K562 (cell line): ENCODE measurements at regions not wholly inside any gene's neighbourhood (a gene's known extent, or its start where the extent isn't known, plus 50 kb on each side); places are given as distances from the start of the nearest gene placed in this dataset.
"Not testable (repeated sequence)": the region's sequence is repeated elsewhere in the genome, so short reads cannot be mapped to it uniquely, and the experiment has no call there.

Source experiments
- ATAC-seq: fragments of 200-7000 bp; cut with Tn5 transposase; 3 replicates; pipeline ENCODE4 v1.9.1; 2020; ENCODE audit warnings: moderate library complexity
- BruUV-seq: library from RNA; stranded (reverse); fragments of 400-500 nt; replicated peaks from 2 replicates; lab custom pipeline; 2021; lab: Mats Ljungman, UMichigan
- CTCF ChIA-PET: fragments of 300-600 bp; formaldehyde crosslinking; extraction: SDS; loops from one replicate; lab custom pipeline; 2021; ENCODE audit warnings: low intra/inter-chr PET ratio; lab: Yijun Ruan, JAX
- POLR2A ChIA-PET: fragments of 300-600, 350-650 bp; sonication (Branson Sonifier 250); formaldehyde crosslinking; extraction: SDS; loops from one replicate; lab custom pipeline; 2021; ENCODE audit warnings: antibody characterized with exemption, inconsistent platforms; lab: Yijun Ruan, JAX
- DNase-seq, 4 experiments: peaks; one replicate each; pipeline versions ENCODE4 v3.0.0 to v3.0.0-alpha.2; 2011 to 2018; ENCODE audit warnings: low spot score in 3 of 4, mixed read lengths in 3 of 4; ENCODE audit errors: extremely low read depth in 1 of 4
- FAIRE-seq: peaks from 2 replicates; lab custom pipeline; 2011; peaks lifted over from hg19 to GRCh38; lab: Jason Lieb, UNC
- H2AFZ ChIP-seq: 2 replicates; pipeline ENCODE4 v1.6.0; 2011; ENCODE audit warnings: low read depth, low read length, control low read depth, inconsistent platforms
- H3K27ac ChIP-seq: fragments of 200-600 bp; 3 replicates; pipeline ENCODE4 v1.8.0; 2011; ENCODE audit warnings: low read depth, mild to moderate bottlenecking, control low read depth, inconsistent platforms, low read length, moderate library complexity, mixed read lengths; ENCODE audit errors: extremely low read depth
- H3K27me3 ChIP-seq, 2 experiments: fragments of 300-600 bp in 1 of 2; 2 replicates in 1 of 2; 3 replicates in 1 of 2; pipeline versions ENCODE4 v1.6.0 to v1.8.0; 2011; ENCODE audit warnings: inconsistent platforms in 2 of 2, low read length in 2 of 2, mild to moderate bottlenecking in 1 of 2, mixed read lengths in 1 of 2, moderate library complexity in 1 of 2; ENCODE audit not compliant: control insufficient read depth in 2 of 2, insufficient read depth in 2 of 2
- H3K36me3 ChIP-seq: fragments of 300-600 bp; 3 replicates; pipeline ENCODE4 v1.8.0; 2011; ENCODE audit warnings: mild to moderate bottlenecking, low read length, inconsistent platforms; ENCODE audit not compliant: control insufficient read depth, insufficient read depth
- H3K4me1 ChIP-seq, 2 experiments: fragments of 200-600 bp in 1 of 2; replicated peaks in 1 of 2; 2 replicates in 1 of 2; 3 replicates in 1 of 2; pipeline versions ENCODE4 v1.5.1 to v1.8.0; 2011; ENCODE audit warnings: inconsistent platforms in 2 of 2, low read length in 2 of 2, mild to moderate bottlenecking in 1 of 2, mixed read lengths in 1 of 2, moderate library complexity in 1 of 2; ENCODE audit not compliant: control insufficient read depth in 2 of 2, insufficient read depth in 2 of 2
- H3K4me2 ChIP-seq: 2 replicates; pipeline ENCODE4 v1.6.1; 2011; ENCODE audit warnings: low read length, control low read depth, inconsistent platforms, mixed read lengths; ENCODE audit not compliant: insufficient read depth
- H3K4me3 ChIP-seq: fragments of 200-600 bp; sonication (generic), shearing (Covaris generic); 2 replicates; pipeline ENCODE4 v1.5.1; 2016; ENCODE audit warnings: control low read depth, inconsistent platforms
- H3K79me2 ChIP-seq: fragments of 200-600 bp; 3 replicates; pipeline ENCODE4 v1.8.0; 2011; ENCODE audit warnings: low read length, inconsistent platforms; ENCODE audit not compliant: control insufficient read depth, insufficient read depth
- H3K9ac ChIP-seq, 2 experiments: 2 replicates each; pipeline versions ENCODE4 v1.6.0 to v1.6.1; 2011; ENCODE audit warnings: low read depth in 2 of 2, low read length in 2 of 2, control low read depth in 1 of 2, inconsistent platforms in 1 of 2, mild to moderate bottlenecking in 1 of 2, mixed read lengths in 1 of 2; ENCODE audit not compliant: insufficient read depth in 1 of 2
- H3K9me1 ChIP-seq: one replicate; pipeline ENCODE4 v1.6.0; 2011; ENCODE audit warnings: inconsistent platforms, mild to moderate bottlenecking, low read length, moderate library complexity; ENCODE audit not compliant: control insufficient read depth, insufficient read depth
- H3K9me3 ChIP-seq: replicated peaks from 2 replicates; pipeline ENCODE4 v1.5.1; 2011; ENCODE audit warnings: low read depth, low read length, inconsistent platforms; ENCODE audit not compliant: control insufficient read depth, insufficient read depth
- H4K20me1 ChIP-seq: replicated peaks from 2 replicates; pipeline ENCODE4 v1.6.1; 2011; ENCODE audit warnings: low read length, inconsistent platforms, mixed read lengths; ENCODE audit not compliant: control insufficient read depth, insufficient read depth
- BCL6 ChIP-seq: fragments of 250-450 bp; sonication (Bioruptor Pico); IDR thresholded peaks from 2 replicates; pipeline ENCODE4 v1.4.0; 2020
- CEBPB ChIP-seq: fragments of 450-650 bp; IDR thresholded peaks from 2 replicates; pipeline ENCODE4 v1.6.1; 2016; ENCODE audit warnings: missing genetic modification characterization, missing compliant biosample characterization
- ERF ChIP-seq: fragments of 450-650 bp; formaldehyde crosslinking; IDR thresholded peaks from 2 replicates; pipeline ENCODE4 v1.4.0; 2020; ENCODE audit warnings: mild to moderate bottlenecking, mixed read lengths
- JUN ChIP-seq, 2 experiments: sonication (generic) in 1 of 2; formaldehyde crosslinking in 1 of 2; IDR thresholded peaks; 2 replicates each; pipeline versions ENCODE4 v1.6.1 to v1.8.0; 2012 to 2022; ENCODE audit warnings: borderline replicate concordance in 2 of 2, mild to moderate bottlenecking in 2 of 2, improper control_type of control experiment in 1 of 2, low read depth in 1 of 2, low read length in 1 of 2, missing genetic modification reagents in 1 of 2
- PCBP1 ChIP-seq: fragments of 200-400 bp; formaldehyde crosslinking; IDR thresholded peaks from 2 replicates; pipeline ENCODE4 v1.6.1; 2018; ENCODE audit warnings: mild to moderate bottlenecking, low read depth, low read length; ENCODE audit not compliant: poor library complexity, severe bottlenecking
- PHB2 ChIP-seq: fragments of 450-650 bp; IDR thresholded peaks from 2 replicates; pipeline ENCODE4 v1.6.1; 2017; ENCODE audit warnings: low read depth
- SIN3A ChIP-seq, 2 experiments: fragments of 150-350 bp in 1 of 2; IDR thresholded peaks; 2 replicates each; pipeline ENCODE4 v1.6.1; 2011 to 2016; ENCODE audit warnings: borderline replicate concordance in 2 of 2, low read depth in 2 of 2, low read length in 2 of 2, mild to moderate bottlenecking in 2 of 2, moderate library complexity in 2 of 2; ENCODE audit not compliant: control insufficient read depth in 1 of 2
- SPI1 ChIP-seq: IDR thresholded peaks from 2 replicates; pipeline ENCODE4 v1.6.1; 2011; ENCODE audit warnings: low read depth, low read length, control low read depth, borderline replicate concordance
- ZKSCAN3 ChIP-seq: fragments of 250-450 bp; sonication (Bioruptor Pico); IDR thresholded peaks from 2 replicates; pipeline ENCODE4 v1.4.0; 2020
- ZNF699 ChIP-seq: fragments of 250-450 bp; sonication (Bioruptor Pico); IDR thresholded peaks from 2 replicates; pipeline ENCODE4 v1.8.0; 2021; ENCODE audit warnings: mild to moderate bottlenecking, moderate library complexity; ENCODE audit not compliant: insufficient replicate concordance
- WGBS: fragments of 100-300 bp; shearing (Covaris generic); methylation state at CpG from one replicate; pipeline ENCODE4 v1.1.6; 2016; ENCODE audit warnings: low coverage, mixed read lengths; ENCODE audit not compliant: insufficient coverage; ENCODE audit errors: missing lambda C conversion rate; 5-methylcytosine and 5-hydroxymethylcytosine counted together
- in situ Hi-C: fragments of 300-500 bp; cut with MboI; formaldehyde crosslinking; loops from 4 replicates; pipeline ENCODE4 v1.15.0; 2018; ENCODE audit warnings: inconsistent platforms, mixed read lengths
- intact Hi-C: fragments of 100-400 bp; cut with micrococcal nuclease; formaldehyde crosslinking; loops from 2 replicates; pipeline ENCODE4 v1.14.2; 2022
- TF ChIP-seq, protein P1 (sequence below): fragments of 250-450 bp; sonication (Bioruptor Pico); IDR thresholded peaks from 2 replicates; pipeline ENCODE4 v1.8.0; 2021; ENCODE audit warnings: moderate library complexity, mild to moderate bottlenecking, inconsistent platforms
- TF ChIP-seq, protein P2 (sequence below): IDR thresholded peaks from 2 replicates; pipeline ENCODE4 v1.6.1; 2014; ENCODE audit warnings: antibody characterized with exemption

DNA sequence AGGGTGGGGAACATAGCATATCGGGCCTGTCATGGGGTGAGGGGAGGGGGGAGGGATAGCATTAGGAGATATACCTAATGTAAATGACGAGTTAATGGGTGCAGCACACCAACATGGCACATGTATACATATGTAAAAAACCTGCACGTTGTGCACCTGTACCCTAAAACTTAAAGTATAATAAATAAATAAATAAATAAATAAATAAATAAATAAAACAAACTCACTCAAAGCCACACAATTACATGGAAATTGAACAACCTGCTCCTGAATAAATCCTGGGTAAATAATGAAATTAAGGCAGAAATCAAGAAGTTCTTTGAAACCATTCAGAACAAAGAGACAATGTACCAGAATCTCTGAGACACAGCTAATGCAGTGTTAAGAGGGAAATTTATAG is 318.8 kb downstream of the ISL1 start:
- H3K4me2 ChIP-seq, H3K27ac ChIP-seq, intact Hi-C loops, H4K20me1 ChIP-seq, H2AFZ ChIP-seq, H3K4me1 ChIP-seq, POLR2A ChIA-PET, H3K9ac ChIP-seq, H3K36me3 ChIP-seq, H3K9me1 ChIP-seq, H3K79me2 ChIP-seq, H3K27me3 ChIP-seq, ATAC-seq, H3K4me3 ChIP-seq, FAIRE-seq, BruUV-seq, H3K9me3 ChIP-seq, DNase-seq, in situ Hi-C loops: not testable (repeated sequence)
- WGBS, result 0% methylated on average over 2 of the region's 3 CpGs
- CTCF ChIA-PET, result interaction anchor here (0.5 kb wide), 1 partner anchor 121 kb away, joined by 3 read pairs; no protein-coding TSS in a partner anchor

DNA sequence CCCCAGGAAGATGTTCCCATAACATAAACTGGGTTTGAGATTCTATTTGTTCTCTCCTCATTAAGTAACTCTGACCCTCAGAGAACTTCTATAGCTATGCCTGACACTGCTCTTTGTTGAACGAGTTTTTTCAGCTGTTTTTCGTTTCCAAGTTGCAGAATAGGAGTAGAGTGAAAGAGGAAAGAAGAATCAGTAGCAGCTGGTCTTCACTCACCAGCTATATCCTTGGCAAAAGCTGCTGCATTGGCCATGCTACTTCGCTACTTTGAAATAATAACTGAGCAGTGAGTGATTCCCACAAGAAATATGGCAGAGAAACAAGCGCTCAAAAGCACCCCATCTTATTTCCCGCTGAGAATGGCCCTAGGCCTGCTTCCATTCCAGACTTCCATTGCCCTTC is 329.0 kb downstream of the ISL1 start:
- no peaks in the 10 kb centered on the region for H3K36me3 ChIP-seq
- no peak overlapping the region for H3K4me2 ChIP-seq
- no TSS peak for BruUV-seq
- ATAC-seq (no peak), DNase-seq (no peak), FAIRE-seq (no peak)
- no peaks in the 10 kb centered on the region for H3K9me1 ChIP-seq
- no peak overlapping the region for H2AFZ ChIP-seq
- no peaks in the 10 kb centered on the region for H3K27me3 ChIP-seq
- no peak overlapping the region for H3K27ac ChIP-seq
- H3K4me3 ChIP-seq, result no peak overlapping the region
- intact Hi-C loops (no loop called here), in situ Hi-C loops (no loop called here)
- no peak overlapping the region for H3K9ac ChIP-seq
- CTCF ChIA-PET, result no interaction called here
- POLR2A ChIA-PET, result no interaction called here
- no peaks in the 10 kb centered on the region for H4K20me1 ChIP-seq
- no peaks in the 10 kb centered on the region for H3K79me2 ChIP-seq
- H3K4me1 ChIP-seq, result no peaks in the 10 kb centered on the region
- no peaks in the 10 kb centered on the region for H3K9me3 ChIP-seq
- 0% methylated on average over 4 of the region's 5 CpGs for WGBS
- TF ChIP-seq PCBP1 (no peak), JUN (IDR thresholded peaks at IDR 0.05; ENCODE audit: borderline replicate concordance, low read depth, low read length) (no peak), JUN (CRISPR knock-in tag; IDR thresholded peaks at IDR 0.05; ENCODE audit: borderline replicate concordance) (no peak), ZNF699 (CRISPR knock-in tag) (no peak), ERF (CRISPR knock-in tag) (no peak), PHB2 (no peak), ZKSCAN3 (no peak), SPI1 (no peak), SIN3A (IDR thresholded peaks at IDR 0.05; ENCODE audit: borderline replicate concordance in 2 of 2, control insufficient read depth in 1 of 2, low read depth in 2 of 2, low read length in 2 of 2) (no peak), BCL6 (CRISPR knock-in tag) (no peak), CEBPB (tag) (no peak)
- TF ChIP-seq, protein P1, sequence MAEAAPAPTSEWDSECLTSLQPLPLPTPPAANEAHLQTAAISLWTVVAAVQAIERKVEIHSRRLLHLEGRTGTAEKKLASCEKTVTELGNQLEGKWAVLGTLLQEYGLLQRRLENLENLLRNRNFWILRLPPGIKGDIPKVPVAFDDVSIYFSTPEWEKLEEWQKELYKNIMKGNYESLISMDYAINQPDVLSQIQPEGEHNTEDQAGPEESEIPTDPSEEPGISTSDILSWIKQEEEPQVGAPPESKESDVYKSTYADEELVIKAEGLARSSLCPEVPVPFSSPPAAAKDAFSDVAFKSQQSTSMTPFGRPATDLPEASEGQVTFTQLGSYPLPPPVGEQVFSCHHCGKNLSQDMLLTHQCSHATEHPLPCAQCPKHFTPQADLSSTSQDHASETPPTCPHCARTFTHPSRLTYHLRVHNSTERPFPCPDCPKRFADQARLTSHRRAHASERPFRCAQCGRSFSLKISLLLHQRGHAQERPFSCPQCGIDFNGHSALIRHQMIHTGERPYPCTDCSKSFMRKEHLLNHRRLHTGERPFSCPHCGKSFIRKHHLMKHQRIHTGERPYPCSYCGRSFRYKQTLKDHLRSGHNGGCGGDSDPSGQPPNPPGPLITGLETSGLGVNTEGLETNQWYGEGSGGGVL (CRISPR knock-in tag), result no peak
- TF ChIP-seq, protein P2, sequence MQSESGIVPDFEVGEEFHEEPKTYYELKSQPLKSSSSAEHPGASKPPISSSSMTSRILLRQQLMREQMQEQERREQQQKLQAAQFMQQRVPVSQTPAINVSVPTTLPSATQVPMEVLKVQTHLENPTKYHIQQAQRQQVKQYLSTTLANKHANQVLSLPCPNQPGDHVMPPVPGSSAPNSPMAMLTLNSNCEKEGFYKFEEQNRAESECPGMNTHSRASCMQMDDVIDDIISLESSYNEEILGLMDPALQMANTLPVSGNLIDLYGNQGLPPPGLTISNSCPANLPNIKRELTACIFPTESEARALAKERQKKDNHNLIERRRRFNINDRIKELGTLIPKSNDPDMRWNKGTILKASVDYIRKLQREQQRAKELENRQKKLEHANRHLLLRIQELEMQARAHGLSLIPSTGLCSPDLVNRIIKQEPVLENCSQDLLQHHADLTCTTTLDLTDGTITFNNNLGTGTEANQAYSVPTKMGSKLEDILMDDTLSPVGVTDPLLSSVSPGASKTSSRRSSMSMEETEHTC, result no peak
